ENCODE measurements at regions not wholly inside any gene's neighbourhood (a gene's known extent, or its start where the extent isn't known, plus 50 kb on each side); places are given as distances from the start of the nearest gene placed in this dataset.
A peak's percentile ranks its signal among the peaks of the same experiment; 100 is the strongest.

DNA sequence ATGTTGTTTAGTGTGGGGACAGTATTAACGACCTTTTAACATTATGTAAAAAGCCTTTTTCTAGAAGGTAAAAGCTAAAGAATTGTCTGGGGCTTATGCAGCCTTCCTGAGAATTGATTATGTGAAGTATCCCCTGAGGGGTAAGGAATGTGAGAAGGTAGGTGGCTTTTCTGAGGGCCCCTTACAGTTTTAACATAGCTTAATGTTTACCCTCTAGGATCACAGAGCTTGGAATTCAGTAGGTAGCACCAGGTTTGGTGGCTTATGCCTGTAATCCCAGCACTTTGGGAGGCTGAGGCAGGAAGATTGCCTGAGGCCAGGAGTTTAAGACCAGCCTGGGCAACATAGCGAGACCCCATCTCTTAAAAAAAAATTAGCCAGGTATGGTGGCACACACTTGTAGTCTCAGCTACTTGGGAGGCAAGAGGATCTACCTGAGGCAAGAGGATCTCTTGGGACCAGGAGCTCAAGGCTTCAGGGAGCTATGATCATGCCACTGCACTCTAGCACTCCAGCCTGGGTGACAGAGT lies 101.3 kb downstream of the OLFM4 start:
- no peak overlapping the region for H3K4me3 ChIP-seq (ENCODE audit: low read depth, low read length)
- in situ Hi-C loops (cut with HindIII; ENCODE audit: low sequenced_read_pairs), result no loop called here
- no peak for DNase-seq (ENCODE audit: low read depth, low spot score)
- TF ChIP-seq, protein P1, sequence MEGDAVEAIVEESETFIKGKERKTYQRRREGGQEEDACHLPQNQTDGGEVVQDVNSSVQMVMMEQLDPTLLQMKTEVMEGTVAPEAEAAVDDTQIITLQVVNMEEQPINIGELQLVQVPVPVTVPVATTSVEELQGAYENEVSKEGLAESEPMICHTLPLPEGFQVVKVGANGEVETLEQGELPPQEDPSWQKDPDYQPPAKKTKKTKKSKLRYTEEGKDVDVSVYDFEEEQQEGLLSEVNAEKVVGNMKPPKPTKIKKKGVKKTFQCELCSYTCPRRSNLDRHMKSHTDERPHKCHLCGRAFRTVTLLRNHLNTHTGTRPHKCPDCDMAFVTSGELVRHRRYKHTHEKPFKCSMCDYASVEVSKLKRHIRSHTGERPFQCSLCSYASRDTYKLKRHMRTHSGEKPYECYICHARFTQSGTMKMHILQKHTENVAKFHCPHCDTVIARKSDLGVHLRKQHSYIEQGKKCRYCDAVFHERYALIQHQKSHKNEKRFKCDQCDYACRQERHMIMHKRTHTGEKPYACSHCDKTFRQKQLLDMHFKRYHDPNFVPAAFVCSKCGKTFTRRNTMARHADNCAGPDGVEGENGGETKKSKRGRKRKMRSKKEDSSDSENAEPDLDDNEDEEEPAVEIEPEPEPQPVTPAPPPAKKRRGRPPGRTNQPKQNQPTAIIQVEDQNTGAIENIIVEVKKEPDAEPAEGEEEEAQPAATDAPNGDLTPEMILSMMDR (IDR thresholded peaks at IDR 0.05; ENCODE audit: low read depth, low read length), result no peak

DNA sequence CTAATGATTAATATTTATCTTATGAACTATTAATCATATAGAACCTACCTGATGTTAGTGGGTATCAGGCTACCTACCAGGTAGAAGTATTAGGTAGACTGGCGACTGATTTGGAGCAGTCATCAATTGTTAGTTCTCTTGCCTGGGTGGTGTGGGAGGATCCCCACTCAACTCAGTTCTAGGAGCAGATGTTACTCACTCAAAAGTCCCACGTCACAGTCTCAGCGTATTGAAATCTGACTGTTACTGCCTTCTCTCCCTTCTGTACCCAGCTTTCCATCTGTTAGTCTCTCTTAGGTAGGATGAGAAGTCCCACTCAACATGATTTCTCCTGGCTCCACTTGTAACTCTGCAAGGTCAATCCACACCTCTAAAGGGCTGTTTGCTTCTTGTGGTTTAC lies 102.7 kb downstream of the OLFM4 start:
- TF ChIP-seq, protein P1 (IDR thresholded peaks at IDR 0.05; ENCODE audit: low read depth, low read length), result no peak
- no peak overlapping the region for H3K4me3 ChIP-seq (ENCODE audit: low read depth, low read length)
- DNase-seq (ENCODE audit: low read depth, low spot score), result no peak
- in situ Hi-C loops (cut with HindIII; ENCODE audit: low sequenced_read_pairs), result no loop called here

DNA sequence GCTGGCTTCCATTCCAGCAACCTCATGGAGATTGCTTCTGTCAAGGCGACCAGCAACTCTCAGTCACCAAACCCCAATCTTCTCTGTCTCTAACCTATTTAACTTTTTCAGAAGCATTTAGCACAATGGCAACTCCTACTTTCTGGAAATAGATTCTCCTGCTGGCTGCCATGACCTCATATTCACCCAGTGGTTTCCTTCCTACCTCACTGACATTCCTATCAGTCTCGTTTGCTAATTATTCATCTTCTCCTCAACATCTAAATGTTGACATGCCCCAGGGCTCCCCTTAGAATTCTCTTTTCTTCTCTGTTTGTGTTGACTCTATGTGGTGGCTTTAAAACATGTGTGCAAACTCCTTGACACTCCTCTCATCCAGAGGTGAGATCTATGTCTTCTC lies 106.7 kb downstream of the OLFM4 start:
- no peak overlapping the region for H3K4me3 ChIP-seq (ENCODE audit: low read depth, low read length)
- TF ChIP-seq, protein P1 (IDR thresholded peaks at IDR 0.05; ENCODE audit: low read depth, low read length), result no peak
- in situ Hi-C loops (cut with HindIII; ENCODE audit: low sequenced_read_pairs), result no loop called here
- no peak for DNase-seq (ENCODE audit: low read depth, low spot score)

DNA sequence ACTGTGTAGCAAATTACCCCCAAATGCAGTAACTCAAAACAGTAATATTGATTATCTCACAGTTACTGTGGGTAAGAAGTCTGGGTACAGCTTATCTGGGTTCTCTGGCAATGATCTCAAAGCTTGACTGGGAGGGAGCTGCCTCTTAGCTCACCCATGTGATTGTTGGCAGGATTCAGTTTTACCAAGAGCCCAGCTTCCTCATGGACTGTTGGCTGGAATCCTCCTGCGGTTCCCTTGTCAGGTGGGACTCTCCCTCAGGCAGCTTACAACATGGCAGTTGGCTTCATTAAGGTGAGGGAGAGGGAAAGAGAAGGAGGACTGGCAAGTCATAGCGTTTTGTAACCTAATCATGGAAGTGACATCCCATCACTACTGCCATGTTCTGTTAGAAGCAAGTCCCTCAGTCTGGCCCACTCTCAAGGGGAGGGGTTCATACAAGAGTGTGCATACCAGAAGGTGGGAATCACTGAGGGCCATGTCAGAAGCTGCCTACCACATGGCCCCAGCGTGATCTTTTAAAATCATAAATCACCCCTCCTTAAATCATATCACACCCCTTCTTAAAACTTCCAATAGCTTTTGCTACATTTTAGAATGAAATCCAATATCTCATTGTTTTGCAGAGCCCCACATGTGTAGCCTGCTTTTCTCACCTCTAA lies 108.1 kb downstream of the OLFM4 start:
- TF ChIP-seq, protein P1 (IDR thresholded peaks at IDR 0.05; ENCODE audit: low read depth, low read length), result no peak
- in situ Hi-C loops (cut with HindIII; ENCODE audit: low sequenced_read_pairs), result no loop called here

DNA sequence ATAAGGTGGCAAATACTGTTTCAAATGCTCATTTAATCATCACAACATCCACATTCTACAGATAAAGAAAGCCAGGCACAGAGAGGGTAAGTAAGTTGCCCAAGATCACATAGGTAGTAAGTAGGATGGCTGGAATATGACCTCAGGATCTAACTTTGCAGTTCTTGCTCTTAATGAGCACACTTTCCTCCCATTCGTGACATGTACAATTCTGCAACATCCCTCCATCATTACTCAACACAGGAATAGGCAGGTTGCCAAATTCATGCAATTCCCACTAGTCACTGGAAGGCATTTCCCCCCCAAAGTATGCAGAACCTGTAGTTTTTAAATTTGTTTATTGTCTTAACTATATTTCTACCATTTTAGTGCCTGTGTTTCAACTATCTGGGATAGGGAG lies 109.2 kb downstream of the OLFM4 start:
- H3K4me3 ChIP-seq (ENCODE audit: low read depth, low read length), result no peak overlapping the region
- DNase-seq (ENCODE audit: low read depth, low spot score), result peak; percentile 3
- in situ Hi-C loops (cut with HindIII; ENCODE audit: low sequenced_read_pairs), result no loop called here
- TF ChIP-seq, protein P1 (IDR thresholded peaks at IDR 0.05; ENCODE audit: low read depth, low read length), result no peak

More for the DNA sequence above, 108.1 kb downstream of the OLFM4 start:
- no peak for DNase-seq (ENCODE audit: low read depth, low spot score)
- no peak overlapping the region for H3K4me3 ChIP-seq (ENCODE audit: low read depth, low read length)

DNA sequence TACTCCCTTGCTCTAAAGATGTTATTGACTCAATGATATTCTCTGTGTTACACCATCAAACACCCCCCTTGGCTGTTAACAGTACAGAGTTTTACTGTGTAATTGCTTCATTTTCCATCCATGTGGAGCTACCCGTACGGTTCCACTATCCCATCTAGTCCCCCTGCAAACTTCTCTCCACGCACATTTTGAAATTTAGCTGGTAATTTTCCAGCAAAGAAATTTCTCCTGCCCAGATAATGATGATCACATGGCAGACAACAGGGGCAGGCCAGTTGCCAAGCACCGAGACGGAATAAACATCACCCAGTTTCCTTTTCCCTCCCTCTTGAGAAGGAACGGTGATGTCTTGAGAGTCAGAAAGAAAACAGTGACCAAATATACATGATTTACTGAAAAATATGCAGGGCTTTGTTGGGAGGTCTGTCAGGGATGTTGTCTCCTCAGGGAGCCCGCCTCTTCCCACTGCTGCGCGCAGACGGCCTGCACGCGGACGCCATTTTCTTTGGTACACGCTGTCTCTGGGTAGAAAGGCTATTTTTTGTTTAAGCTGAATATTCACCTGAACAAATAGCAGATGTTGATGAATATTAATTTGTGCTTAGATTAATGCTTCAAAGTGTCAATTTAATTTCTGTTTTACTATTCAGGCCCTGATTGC lies 109.9 kb downstream of the OLFM4 start:
- DNase-seq (ENCODE audit: low read depth, low spot score), result no peak
- in situ Hi-C loops (cut with HindIII; ENCODE audit: low sequenced_read_pairs), result no loop called here
- TF ChIP-seq, protein P1 (IDR thresholded peaks at IDR 0.05; ENCODE audit: low read depth, low read length), result no peak
- H3K4me3 ChIP-seq (ENCODE audit: low read depth, low read length), result no peak overlapping the region
